ENCODE measurements at regions not wholly inside any gene's neighbourhood (a gene's known extent, or its start where the extent isn't known, plus 50 kb on each side); places are given as distances from the start of the nearest gene placed in this dataset.
"Not testable (repeated sequence)": the region's sequence is repeated elsewhere in the genome, so short reads cannot be mapped to it uniquely, and the experiment has no call there.

GRCh38 chr3:39651993-39652739 is 157.2 kb upstream of the MYRIP start:
- no peak overlapping the region for H3K4me3 Mint-ChIP-seq (ENCODE audit: unreplicated experiment)
- TF ChIP-seq CTCF (IDR thresholded peaks at IDR 0.05), result no peak
- H3K27me3 Mint-ChIP-seq (ENCODE audit: unreplicated experiment), result peaks cover 2% of the 10 kb centered on the region
- H3K4me1 Mint-ChIP-seq (ENCODE audit: unreplicated experiment), result no peaks in the 10 kb centered on the region
- H3K27ac Mint-ChIP-seq (ENCODE audit: unreplicated experiment), result no peak overlapping the region
- DNase-seq (ENCODE audit: extremely low spot score, unreplicated experiment), result no peak
- H3K36me3 Mint-ChIP-seq (ENCODE audit: unreplicated experiment), result no peaks in the 10 kb centered on the region
- H3K9me3 Mint-ChIP-seq (ENCODE audit: unreplicated experiment), result no peaks in the 10 kb centered on the region

- not testable (repeated sequence) for H3K9me3 Mint-ChIP-seq (ENCODE audit: unreplicated experiment); H3K4me1 Mint-ChIP-seq (ENCODE audit: unreplicated experiment); H3K36me3 Mint-ChIP-seq (ENCODE audit: unreplicated experiment); DNase-seq (ENCODE audit: extremely low spot score, unreplicated experiment); H3K27ac Mint-ChIP-seq (ENCODE audit: unreplicated experiment); H3K4me3 Mint-ChIP-seq (ENCODE audit: unreplicated experiment)
- H3K27me3 Mint-ChIP-seq (ENCODE audit: unreplicated experiment), result peaks cover 12% of the 10 kb centered on the region
Observed at GRCh38 chr3:39655718-39656117, 153.7 kb upstream of the MYRIP start.

DNA sequence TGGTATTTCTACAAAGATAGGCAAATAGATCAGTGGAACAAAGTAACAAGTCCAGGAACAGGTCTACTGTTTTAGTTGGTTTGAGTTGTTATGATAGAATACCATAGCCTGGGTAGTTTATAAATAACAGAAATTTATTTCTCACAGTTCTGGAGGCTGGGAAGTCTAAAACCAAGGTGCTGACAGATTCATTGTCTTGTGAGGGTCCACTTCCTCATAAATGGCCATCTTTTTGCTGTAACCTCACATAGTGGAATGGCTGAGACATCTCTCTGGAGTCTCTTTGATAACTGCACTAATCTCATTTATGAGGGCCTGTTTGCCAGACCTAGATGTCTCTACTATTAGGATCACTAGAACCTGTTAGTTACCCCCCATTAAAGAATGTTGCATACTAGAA is 152.3 kb upstream of the MYRIP start:
- Mint-ChIP-seq H3K9me3 (ENCODE audit: unreplicated experiment) (no peaks in the 10 kb centered on the region), H3K27me3 (ENCODE audit: unreplicated experiment) (peaks cover 12% of the 10 kb centered on the region), H3K4me3 (ENCODE audit: unreplicated experiment) (no peak overlapping the region), H3K36me3 (ENCODE audit: unreplicated experiment) (no peaks in the 10 kb centered on the region), H3K4me1 (ENCODE audit: unreplicated experiment) (no peaks in the 10 kb centered on the region), H3K27ac (ENCODE audit: unreplicated experiment) (no peak overlapping the region)
- no peak for DNase-seq (ENCODE audit: extremely low spot score, unreplicated experiment)
- no peak for TF ChIP-seq CTCF (IDR thresholded peaks at IDR 0.05)

DNA sequence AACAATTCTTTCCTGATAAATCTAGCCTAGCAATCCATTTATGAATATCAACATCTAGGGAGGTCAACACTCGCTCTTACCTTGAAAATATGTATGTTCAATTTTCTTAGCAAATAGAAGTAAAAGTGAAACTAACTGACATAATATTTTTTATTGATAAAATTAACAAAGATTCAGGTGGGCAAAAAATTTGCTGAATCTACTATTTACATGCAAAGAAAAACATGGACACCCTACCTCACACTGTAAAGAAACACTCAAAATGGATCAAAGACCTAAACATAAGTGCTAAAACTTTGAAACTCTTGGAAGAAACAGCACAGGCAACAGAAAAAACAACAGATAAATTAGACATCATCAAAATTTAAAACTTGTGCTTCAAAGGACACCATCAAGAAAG is 151.6 kb upstream of the MYRIP start:
- no peak overlapping the region for H3K27ac Mint-ChIP-seq (ENCODE audit: unreplicated experiment)
- no peaks in the 10 kb centered on the region for H3K9me3 Mint-ChIP-seq (ENCODE audit: unreplicated experiment)
- TF ChIP-seq CTCF (IDR thresholded peaks at IDR 0.05), result no peak
- no peaks in the 10 kb centered on the region for H3K4me1 Mint-ChIP-seq (ENCODE audit: unreplicated experiment)
- no peak for DNase-seq (ENCODE audit: extremely low spot score, unreplicated experiment)
- no peaks in the 10 kb centered on the region for H3K36me3 Mint-ChIP-seq (ENCODE audit: unreplicated experiment)
- peaks cover 12% of the 10 kb centered on the region for H3K27me3 Mint-ChIP-seq (ENCODE audit: unreplicated experiment)
- no peak overlapping the region for H3K4me3 Mint-ChIP-seq (ENCODE audit: unreplicated experiment)

- no peak for TF ChIP-seq CTCF (IDR thresholded peaks at IDR 0.05)
- no peak overlapping the region for H3K27ac Mint-ChIP-seq (ENCODE audit: unreplicated experiment)
- no peaks in the 10 kb centered on the region for H3K4me1 Mint-ChIP-seq (ENCODE audit: unreplicated experiment)
- H3K27me3 Mint-ChIP-seq (ENCODE audit: unreplicated experiment), result peaks cover 10% of the 10 kb centered on the region
- H3K36me3 Mint-ChIP-seq (ENCODE audit: unreplicated experiment), result no peaks in the 10 kb centered on the region
- no peaks in the 10 kb centered on the region for H3K9me3 Mint-ChIP-seq (ENCODE audit: unreplicated experiment)
- no peak for DNase-seq (ENCODE audit: extremely low spot score, unreplicated experiment)
- no peak overlapping the region for H3K4me3 Mint-ChIP-seq (ENCODE audit: unreplicated experiment)
Observed at GRCh38 chr3:39664931-39665330, 144.5 kb upstream of the MYRIP start.
